NOMO-1 treated with DMSO at 0.1 percent for 48 hours (cell line): ENCODE measurements at regions not wholly inside any gene's neighbourhood (a gene's known extent, or its start where the extent isn't known, plus 50 kb on each side); places are given as distances from the start of the nearest gene placed in this dataset.

Experiments used
- DNase-seq: peaks from one replicate; lab custom pipeline; 2025; ENCODE audit not compliant: unreplicated experiment; lab: John Stamatoyannopoulos, UW

DNA sequence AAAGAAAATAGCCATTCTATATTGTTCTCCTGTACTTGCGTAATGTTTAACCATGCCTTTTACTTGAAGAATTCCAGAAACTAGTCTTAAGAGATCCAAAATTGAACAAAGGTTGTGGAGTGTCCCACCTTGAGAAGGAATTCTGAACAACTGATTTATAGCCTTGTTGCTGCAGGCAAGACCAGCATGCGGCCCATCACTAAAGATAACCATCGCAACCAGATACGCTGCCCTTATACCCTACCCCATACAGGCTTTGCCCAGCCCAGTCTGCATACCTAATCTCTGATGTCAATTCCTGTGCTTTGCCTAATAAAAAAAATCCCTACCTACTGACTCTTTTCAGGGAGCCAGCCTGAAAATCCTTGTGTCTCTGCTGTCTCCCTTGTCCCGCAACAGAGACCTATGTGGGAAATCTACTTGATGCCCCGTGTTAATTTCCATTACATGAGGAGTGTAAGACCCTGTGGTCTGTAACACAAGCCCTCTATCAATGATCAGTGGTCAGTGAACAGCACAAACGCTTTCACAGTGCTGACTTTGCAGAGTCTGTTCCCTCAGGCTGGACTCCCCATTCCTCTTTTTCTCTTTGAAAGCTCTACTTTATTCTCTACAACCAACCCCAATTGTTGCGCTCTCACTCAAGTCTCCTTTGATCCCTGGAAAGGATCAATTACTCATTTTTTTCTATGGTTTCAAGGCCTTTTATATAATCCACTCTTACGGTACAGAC, 125.7 kb upstream of the BTBD3 start:
- DNase-seq = no peak

DNA sequence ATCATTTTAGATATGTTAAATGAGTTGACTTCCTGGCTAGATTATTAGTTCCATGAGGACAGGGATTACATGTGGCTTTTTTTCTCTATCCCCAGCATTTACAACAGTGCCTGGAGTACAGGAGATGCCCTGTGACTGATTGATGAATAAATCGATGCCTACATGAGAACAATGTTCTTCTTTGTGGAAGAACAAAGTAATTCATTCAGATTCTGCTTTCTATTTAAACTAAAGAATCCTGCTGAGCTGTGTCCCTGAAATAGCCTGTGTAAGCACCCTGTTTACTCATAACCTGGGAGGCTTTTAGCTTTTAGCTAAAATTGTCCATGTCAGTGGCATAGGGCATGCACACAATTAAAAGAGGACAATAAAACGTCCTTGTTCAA, 125.1 kb upstream of the BTBD3 start:
- DNase-seq = no peak

DNA sequence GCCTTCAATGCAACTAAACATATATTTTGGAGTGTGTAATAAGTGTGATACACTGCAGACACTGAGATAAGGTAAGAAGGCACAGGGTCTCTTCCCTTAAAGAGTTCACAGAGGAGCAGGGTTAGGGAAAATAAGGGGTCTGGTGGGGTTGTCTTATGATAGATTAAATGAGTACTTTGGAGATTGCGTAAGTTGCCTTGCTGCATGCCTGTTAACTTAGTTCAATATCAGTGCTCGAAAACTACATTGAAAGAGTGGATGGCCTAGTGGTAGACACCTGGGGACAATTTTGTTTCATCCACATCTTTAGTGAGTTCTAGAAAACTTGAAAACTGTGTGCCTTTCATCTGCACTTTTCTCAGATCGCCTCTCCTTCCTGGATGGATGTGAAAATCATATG, 123.2 kb upstream of the BTBD3 start:
- DNase-seq = no peak

DNA sequence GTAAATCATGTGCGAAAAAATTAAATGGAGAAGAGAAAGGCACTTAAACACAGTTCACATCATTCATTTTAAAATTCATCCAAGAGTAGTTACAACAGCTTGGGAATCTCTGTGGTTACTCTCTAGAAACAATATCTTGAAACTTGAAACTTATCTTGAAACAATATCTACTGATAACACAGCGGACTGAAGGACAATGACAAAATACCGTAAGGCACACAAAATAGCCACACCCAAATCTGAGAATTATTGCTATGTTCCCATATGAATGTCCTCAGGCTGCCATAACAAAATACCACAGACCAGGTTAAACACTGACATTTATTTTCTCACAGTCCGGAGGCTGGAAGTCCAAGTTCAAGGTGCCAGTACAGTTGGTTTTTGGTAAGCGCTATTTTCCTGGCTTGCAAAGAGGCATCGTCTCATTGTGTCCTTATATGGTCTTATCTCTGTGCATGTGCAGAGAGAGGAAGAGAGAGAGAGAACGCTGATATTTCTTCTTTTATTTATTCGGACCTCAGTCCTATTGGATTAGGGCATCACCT, 122.5 kb upstream of the BTBD3 start:
- no peak for DNase-seq

DNA sequence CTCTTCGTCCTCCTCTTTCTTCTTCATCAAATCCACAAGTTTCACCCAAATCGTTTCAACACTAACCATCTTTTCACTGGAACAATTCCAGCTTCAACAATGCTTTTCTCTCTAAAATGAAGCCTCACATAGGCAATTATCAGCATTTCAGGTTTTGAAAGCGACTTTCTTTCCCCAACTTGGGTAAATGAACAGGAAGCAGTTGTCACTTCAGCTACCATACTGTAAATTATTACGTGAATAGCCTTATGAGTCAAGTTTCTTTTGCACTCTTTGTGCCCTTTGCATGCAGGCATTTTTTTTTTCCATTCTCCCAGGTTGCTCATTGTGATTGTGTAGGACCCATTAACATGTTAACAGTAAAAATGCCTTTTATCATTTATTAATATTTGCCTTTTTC, 121.7 kb upstream of the BTBD3 start:
- DNase-seq = peak; percentile 76

DNA sequence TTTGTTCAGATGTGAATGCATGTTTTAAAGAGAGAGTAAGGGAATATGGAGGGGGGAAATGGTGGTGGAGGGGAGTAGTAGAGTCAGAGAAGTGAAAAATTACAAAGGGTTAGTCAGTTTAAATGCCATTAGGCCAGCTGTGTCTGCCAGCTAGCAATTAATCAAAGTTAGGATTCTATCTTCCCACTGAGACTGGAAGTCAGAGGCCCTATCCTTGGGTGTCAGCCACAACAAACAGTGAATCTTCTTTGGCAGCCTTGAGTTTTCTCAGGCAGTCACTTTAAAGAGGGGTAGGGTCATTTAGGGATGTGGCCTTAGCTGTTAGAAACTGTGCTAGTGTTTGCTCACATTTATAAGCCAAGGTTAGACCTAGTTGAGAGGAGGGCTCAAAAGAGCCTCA, 120.5 kb upstream of the BTBD3 start:
- no peak for DNase-seq

DNA sequence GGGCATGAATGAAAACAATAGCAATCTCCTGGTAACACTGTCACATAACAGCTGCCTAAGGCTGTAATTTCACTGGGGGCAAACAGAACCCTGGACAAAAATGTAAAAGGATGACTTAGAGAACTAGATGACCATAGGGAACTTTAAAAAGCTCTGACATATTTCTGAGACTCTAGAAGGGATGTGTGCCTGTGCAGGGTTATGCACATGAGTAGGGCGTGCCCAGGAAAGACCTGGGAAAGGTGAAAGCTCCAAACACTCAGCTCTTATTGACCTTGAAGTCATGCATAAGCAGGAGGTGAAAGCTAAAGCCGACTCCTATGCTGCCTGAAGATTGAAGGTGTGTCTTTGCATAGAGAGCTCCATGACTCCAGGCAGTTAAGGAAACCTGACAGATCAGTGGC, 118.4 kb upstream of the BTBD3 start:
- no peak for DNase-seq

DNA sequence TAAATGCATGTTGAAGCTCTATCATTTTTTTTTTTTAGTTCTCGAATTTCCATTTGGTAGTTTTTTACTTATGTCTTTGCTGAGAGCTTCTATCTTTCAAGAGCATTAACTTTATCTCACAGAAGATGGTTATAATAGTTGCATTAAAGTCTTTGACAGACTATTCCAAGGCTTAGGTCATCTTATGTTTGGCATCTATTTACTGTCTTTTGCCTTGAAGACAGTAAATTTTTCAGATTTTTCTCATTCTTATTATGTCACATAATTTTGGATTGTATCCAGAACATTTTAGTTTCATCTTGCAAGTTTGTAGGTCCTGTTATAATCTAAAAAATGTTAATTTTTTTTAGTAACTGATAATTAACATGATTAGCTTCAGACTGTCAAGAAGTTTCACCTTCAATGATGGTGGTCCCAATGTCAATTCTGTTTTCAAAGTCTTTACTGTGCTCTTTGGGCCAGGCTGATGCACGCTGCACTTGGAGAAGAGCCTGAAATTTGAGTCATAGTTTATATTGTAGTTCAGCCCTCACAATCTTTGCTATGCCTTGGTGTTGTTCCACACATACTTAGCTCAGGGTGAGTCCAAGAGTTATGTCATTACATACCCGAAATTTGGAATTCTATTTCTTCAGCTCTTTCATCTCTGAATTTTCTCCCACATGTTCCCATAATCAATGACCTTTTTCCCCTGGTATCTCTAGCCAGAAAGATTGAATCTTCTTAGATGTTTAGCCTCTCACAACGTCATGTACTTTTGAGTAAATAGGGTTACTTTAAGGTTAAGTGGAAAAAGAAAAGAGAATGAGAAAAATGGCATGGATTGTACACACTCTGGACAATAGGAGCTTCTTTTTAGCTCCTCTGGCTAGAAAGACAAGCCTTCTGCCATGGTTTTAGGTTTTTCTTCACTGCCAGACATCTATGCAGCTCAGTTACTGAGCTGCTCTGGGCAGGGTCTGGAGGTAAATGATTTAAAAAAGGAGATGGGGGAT, 110.3 kb upstream of the BTBD3 start:
- no peak for DNase-seq

DNA sequence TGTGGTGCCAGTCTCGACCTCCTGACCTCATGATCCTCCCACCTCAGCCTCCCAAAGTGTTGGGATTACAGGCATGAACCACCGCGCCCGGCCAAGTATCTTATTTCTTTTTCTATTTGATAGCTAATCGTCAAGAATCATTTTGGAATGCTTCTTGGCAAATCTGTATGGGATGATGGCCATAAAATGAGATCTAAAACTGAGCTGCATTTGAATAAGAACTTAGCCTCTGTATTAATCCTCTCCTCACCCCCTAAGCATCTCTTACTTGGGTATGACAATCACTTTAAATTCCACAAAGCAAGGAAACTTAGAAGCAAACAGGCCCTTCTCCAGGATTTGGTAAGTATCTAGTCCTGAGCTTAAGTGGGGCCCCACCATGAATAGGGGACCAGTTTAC, 108.9 kb upstream of the BTBD3 start:
- no peak for DNase-seq

DNA sequence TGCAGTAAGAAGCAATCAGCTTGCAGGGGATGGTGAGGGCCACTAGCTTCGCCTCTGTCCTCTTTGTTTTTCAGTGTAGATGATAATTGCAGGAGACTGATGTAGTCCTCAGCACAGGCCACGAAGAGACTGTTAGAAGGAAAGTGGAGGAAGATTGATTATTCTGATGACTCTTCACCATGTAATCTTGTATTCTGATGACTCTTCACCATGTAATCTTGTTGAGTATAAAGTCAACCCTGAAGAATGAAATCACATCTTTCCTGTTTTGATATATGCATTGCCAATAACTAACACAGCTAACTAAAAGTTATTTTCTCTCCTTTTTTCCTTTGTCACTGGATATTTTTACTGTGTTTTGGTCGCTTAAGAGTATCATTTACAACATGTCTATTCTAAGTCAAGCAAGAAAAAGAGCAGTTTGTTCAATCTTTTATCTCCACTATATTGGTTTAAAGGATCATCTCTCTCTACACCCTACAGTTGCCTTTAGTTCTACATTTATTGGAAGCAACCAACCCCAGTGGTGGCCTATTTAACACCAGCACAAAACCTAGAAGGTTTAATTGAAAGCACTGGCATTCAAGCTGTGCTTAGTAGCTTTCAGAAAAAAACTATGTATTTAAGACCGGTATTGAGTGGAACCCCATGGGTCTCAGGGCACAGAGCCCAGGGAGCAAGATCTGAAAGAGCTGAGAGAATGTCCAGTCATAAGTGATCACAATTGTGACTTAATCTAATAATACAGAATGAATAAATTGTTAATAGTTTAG, 107.2 kb upstream of the BTBD3 start:
- DNase-seq = no peak

DNA sequence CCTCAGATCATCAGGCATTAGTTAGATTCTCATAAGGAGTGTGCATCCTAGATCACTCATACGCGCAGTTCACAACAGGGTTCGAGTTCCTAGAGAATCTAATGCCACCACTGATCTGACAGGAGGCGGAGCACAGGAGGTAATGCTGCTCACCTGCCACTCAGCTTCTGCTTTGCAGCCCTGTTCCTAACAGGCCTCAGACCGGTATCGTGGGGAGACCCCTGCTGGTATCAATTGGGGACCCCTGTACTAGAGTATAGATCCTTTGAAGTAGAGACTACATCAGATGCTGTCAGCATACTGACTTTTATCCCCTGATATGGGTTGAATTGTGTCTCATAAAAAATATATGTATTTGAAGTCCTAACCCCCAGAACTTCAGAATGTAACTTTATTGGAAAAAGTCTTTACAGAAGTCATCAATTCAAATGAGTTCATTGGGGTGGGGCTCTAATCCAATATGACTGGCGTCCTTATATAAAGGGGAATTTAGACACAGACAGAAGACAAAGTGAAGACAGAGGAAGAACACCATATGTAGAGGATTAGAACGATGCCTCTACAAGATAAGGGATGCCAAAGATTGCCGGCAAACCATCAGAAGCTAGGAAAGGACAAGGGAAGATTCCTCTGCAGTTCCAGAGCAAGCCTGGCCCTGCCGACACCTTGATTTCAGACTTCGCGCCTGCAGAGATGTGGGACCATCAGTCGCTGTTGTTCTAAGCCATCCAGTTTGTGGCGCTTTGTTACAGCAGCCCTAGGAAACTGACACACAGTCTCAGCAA, 104.4 kb upstream of the BTBD3 start:
- no peak for DNase-seq

DNA sequence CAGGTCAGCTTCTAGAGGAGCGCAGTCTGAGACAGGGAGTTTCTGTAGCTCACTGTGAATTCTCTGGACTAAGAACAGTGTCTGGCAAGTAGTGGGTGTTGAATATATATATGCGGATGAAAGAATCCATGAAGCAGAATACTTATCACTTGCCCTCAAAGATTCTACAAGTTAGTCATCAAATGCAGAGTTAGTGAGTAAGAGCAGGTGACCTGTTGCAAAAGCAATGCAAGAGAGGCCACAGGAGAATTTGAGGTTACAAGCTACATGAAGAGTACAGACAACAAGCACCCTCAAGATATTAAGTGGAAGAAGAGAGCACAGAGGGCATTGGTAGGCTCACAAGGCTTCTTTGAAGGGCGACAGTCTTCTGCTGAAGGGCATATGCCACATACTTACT, 103.4 kb upstream of the BTBD3 start:
- DNase-seq = no peak

DNA sequence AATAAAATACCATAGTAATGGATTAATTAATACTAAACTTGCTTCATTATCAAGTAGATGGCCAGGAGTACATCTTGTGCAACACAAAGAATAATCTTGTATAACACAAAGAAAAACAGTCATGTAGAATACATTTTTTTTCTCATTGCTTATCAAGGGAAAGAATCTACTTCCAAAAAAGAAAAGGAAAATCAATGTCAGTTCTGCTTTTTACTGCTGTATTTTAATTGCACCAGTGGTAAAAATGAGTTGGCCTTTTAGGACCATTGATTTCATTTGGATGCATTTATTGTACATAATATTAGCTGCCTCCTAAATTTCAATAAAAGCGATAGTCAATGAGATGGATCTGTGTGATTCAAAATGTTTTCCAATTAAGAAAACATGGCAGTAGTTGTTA, 96.9 kb upstream of the BTBD3 start:
- DNase-seq = no peak

DNA sequence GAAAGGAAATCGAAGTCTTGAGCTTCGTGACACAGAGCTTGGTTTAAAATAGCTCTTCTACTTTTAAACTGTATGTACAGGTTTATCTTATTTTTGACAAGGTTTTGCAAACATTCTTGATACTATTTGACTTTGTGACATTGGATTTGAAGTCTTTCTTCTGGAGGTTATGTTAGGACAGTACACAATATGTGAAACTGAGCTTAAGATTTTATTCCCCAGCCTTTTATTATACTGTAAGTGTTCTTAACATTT, 95.2 kb upstream of the BTBD3 start:
- no peak for DNase-seq

DNA sequence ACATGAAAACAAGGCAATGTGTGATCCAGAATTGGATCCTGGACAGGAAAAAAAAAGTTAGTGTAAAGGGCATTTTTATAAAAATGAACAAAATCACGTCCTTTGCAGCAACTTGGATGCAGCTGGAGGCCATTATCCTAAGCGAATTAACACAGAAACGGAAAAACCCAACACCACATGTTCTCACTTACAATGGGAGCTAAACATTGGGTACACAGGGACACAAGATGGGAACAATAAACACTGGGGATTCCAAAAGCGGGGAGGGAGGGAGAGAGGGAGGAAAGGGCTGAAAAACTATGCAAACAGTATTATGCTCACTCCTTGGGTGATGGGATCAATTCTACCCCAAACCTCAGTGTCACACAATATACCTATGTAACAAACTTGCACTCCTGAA, 91.4 kb upstream of the BTBD3 start:
- no peak for DNase-seq

DNA sequence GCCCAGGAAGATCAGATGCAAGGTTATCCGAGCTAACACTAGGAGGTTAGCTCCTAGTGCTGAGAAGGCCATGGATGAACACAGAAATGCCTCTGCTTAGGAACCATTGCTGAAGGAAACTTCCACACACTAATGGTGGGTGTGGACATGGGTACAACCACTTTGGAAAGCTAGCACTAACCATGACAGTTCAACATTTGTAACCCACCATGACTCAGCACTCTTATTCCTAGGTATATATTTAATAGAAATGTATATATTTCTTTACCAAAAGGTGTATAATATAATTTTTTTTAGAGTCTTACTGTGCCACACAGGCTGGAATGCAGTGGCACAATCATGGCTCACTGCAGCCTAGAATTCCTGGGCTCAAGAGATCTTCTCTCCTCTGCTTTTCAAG, 85.3 kb upstream of the BTBD3 start:
- no peak for DNase-seq

DNA sequence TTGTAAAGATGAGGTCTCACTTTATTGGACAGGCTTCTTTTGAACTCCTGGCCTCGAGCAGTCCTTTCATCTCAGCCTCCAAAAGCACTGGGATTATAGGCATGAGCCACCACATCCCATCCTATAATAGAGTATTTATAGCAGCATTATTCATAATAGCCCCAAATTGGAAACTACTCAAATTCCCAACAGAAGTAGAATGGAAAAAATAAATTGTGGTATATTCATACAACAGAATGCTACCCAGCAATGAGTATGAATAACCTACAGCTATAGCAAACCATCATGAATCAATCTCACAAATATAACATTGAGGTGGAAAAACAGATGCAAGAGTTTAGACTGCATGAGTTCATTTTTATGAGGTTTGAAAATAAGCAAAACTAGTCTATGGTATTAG, 84.8 kb upstream of the BTBD3 start:
- DNase-seq = no peak

DNA sequence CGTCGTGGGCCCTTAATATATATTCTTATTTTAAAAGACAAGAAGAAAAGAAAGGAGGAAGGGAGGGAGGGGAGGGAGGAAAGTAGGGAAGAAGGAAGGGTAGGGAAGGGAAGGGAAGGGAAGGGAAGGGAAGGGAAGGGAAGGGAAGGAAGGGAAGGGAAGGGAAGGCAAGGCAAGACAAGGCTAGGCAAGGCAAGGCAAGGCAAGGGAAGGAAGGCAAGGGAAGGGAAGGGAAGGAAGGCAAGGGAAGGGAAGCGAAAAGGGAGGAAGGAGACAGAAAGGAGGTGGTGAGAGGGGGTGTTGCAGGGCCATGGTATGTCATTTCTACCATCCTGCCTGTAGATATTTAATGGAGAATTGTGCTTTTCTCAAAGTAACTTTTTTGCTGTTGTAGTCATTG, 83.9 kb upstream of the BTBD3 start:
- no peak for DNase-seq

DNA sequence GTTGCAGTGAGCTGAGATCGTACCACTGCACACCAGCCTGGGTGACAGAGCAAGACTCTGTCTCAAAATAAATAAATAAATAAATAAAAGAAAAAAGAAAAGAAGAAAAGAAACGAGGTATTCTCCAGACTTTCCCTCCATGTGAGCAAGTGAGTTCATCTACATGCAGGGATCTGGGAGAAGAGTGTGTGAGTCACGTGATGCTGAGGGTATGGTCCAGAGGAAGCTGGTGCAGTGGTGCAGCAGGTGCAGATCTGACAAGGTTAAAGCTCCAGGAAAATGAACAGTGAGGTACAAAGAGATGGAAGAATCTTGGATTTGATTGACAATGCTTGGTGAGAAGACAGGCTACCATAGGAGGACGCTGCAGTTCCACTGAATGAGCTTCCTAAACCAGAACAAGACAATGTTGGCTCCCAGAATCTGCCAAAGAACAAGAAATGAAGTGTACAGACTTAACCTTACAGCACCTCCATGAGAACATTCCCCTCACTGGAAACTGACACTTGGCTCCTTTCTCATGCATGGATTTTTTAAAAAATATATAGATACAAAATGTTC, 79.5 kb upstream of the BTBD3 start:
- DNase-seq = no peak

DNA sequence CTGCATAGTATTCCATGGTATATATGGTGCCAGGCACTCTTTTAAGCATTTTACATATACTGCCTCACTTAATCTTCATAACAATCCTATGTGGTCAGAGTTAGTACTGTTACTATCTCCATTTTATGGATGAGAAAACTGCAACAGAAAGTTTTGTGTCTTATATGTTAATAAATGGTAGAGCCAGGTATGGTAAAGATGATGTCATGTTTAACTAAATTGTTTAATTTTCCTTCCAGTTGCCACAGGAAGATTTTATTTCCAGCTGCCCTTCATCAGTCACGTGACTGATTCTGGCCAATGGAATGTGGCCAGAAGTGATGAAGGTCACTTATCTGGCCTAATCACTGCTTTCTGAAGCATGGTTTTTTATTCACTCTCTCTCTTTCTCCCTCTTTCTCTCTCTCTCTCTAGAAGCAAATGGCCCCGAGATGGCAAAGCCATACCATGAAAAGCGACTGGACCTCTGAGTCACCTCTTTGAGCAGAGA, 75.7 kb upstream of the BTBD3 start:
- no peak for DNase-seq
